Activated naive CD4-positive, alpha-beta T cell treated with anti-CD3 and anti-CD28 coated beads, Interleukin-2, amount 10 ng/mL, durations not matched to agents 7 days and 5 days (primary cell): ENCODE measurements at regions not wholly inside any gene's neighbourhood (a gene's known extent, or its start where the extent isn't known, plus 50 kb on each side); places are given as distances from the start of the nearest gene placed in this dataset.

ENCODE experiments used
- CTCF ChIA-PET: fragments of 350-600 bp; sonication (Branson Sonifier 250); formaldehyde crosslinking; loops from one replicate; lab custom pipeline; 2021; ENCODE audit warnings: antibody characterized with exemption; lab: Charles Lee
- DNase-seq: peaks from one replicate; pipeline ENCODE4 v3.0.0-alpha.2; 2020
- H3K27ac Mint-ChIP-seq: one replicate; pipeline ENCODE4 v1.8.0; 2021; ENCODE audit warnings: mild to moderate bottlenecking, moderate library complexity, mixed read lengths
- H3K27me3 Mint-ChIP-seq: one replicate; pipeline ENCODE4 v1.8.0; 2021; ENCODE audit warnings: mild to moderate bottlenecking, mixed read lengths
- H3K36me3 Mint-ChIP-seq: one replicate; pipeline ENCODE4 v1.8.0; 2021; ENCODE audit warnings: mixed read lengths
- H3K4me1 Mint-ChIP-seq: one replicate; pipeline ENCODE4 v1.8.0; 2021; ENCODE audit warnings: mixed read lengths
- H3K4me3 Mint-ChIP-seq: one replicate; pipeline ENCODE4 v1.8.0; 2021; ENCODE audit warnings: mild to moderate bottlenecking, moderate library complexity, mixed read lengths
- H3K9me3 Mint-ChIP-seq: one replicate; pipeline ENCODE4 v1.8.0; 2021; ENCODE audit warnings: mixed read lengths

DNA sequence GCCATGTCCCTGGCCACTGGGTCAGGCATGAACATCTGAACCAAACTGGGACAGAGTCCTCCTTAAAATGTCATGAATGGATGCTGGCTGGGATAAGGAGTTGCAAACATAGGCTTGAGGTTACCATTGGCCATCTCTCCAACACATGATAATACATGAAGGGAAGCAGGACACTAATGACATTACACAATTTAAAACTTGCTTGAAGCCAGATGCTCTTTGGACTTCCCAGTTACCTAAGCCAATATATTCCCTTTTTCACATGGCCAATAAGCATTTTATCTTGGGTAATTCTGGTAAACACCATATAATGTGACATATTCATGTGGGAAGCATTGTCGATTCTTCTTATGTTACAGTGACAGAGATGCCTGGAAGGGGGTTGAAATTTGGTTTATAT, 148.0 kb upstream of the PLN start:
- CTCF ChIA-PET: no interaction called here

GRCh38 chr6:118400582-118400981, 147.5 kb upstream of the PLN start:
- Mint-ChIP-seq H3K4me1 (no peaks in the 10 kb centered on the region), H3K9me3 (no peaks in the 10 kb centered on the region)

More for the DNA sequence above, 148.0 kb upstream of the PLN start:
- Mint-ChIP-seq H3K27ac (no peak overlapping the region), H3K4me1 (no peaks in the 10 kb centered on the region), H3K36me3 (no peaks in the 10 kb centered on the region), H3K4me3 (no peak overlapping the region), H3K9me3 (no peaks in the 10 kb centered on the region), H3K27me3 (no peaks in the 10 kb centered on the region)
- DNase-seq: no peak

DNA sequence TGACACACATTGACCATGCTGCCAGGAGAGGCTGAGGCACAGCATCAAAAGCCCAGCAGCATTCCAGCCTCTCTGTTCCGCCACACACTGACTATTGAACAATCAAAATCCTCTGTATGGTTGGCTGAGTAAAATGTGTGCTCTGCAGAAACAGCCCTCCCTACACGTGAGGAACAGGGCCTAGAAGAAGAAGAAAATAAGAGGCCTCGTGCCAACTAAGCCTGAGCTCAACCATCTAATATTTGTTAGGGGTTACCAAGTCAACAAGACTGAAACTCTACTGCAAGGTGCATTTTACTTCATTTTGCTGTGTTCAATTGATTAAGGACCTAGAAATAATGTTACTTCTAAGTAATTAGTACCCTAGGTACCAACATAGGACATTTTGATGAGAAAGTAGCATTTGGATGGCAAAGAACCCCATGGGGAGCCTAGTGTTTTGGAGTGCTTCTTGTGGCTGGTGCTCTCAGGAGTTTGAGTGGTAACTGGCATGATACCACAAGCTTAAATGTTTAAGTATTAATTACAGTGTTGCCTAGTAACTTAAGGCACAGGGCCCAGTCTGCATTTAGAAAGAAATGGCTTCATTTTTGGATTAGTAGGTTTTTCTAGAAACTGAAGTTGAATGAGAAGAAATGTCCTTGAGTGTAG, 146.6 kb upstream of the PLN start:
- H3K4me3 Mint-ChIP-seq: no peak overlapping the region
- H3K4me1 Mint-ChIP-seq: no peaks in the 10 kb centered on the region
- DNase-seq: no peak
- no peaks in the 10 kb centered on the region for H3K9me3 Mint-ChIP-seq
- H3K36me3 Mint-ChIP-seq: no peaks in the 10 kb centered on the region
- no peaks in the 10 kb centered on the region for H3K27me3 Mint-ChIP-seq
- H3K27ac Mint-ChIP-seq: no peak overlapping the region
- CTCF ChIA-PET: interaction anchor here (0.6 kb wide), 1 partner anchor 213 kb away, joined by 4 read pairs; no protein-coding TSS in a partner anchor

More at GRCh38 chr6:118400582-118400981, 147.5 kb upstream of the PLN start:
- no peak for DNase-seq
- H3K4me3 Mint-ChIP-seq: no peak overlapping the region
- CTCF ChIA-PET: no interaction called here
- H3K36me3 Mint-ChIP-seq: no peaks in the 10 kb centered on the region
- no peak overlapping the region for H3K27ac Mint-ChIP-seq
- H3K27me3 Mint-ChIP-seq: no peaks in the 10 kb centered on the region

GRCh38 chr6:118403036-118403435, 145.1 kb upstream of the PLN start:
- Mint-ChIP-seq H3K36me3 (no peaks in the 10 kb centered on the region), H3K27ac (no peak overlapping the region), H3K4me3 (no peak overlapping the region), H3K9me3 (no peaks in the 10 kb centered on the region), H3K27me3 (no peaks in the 10 kb centered on the region), H3K4me1 (no peaks in the 10 kb centered on the region)
- CTCF ChIA-PET: no interaction called here
- no peak for DNase-seq

GRCh38 chr6:118408863-118409262, 139.2 kb upstream of the PLN start:
- CTCF ChIA-PET: no interaction called here
- Mint-ChIP-seq H3K27ac (no peak overlapping the region), H3K36me3 (no peaks in the 10 kb centered on the region), H3K4me1 (no peaks in the 10 kb centered on the region), H3K27me3 (no peaks in the 10 kb centered on the region), H3K9me3 (no peaks in the 10 kb centered on the region), H3K4me3 (no peak overlapping the region)
- DNase-seq: no peak

GRCh38 chr6:118410001-118410400, 138.1 kb upstream of the PLN start:
- Mint-ChIP-seq H3K4me3 (no peak overlapping the region), H3K9me3 (no peaks in the 10 kb centered on the region), H3K4me1 (no peaks in the 10 kb centered on the region), H3K27me3 (no peaks in the 10 kb centered on the region), H3K36me3 (no peaks in the 10 kb centered on the region), H3K27ac (no peak overlapping the region)
- no peak for DNase-seq
- CTCF ChIA-PET: interaction anchor here (0.6 kb wide), 1 partner anchor 44 kb away, joined by 3 read pairs; no protein-coding TSS in a partner anchor
